H1 (cell line): ENCODE measurements at regions not wholly inside any gene's neighbourhood (a gene's known extent, or its start where the extent isn't known, plus 50 kb on each side); places are given as distances from the start of the nearest gene placed in this dataset.

Experiments
- EZH2 ChIP-seq: fragments of 200-600 bp; sonication (generic); IDR thresholded peaks from 2 replicates; pipeline ENCODE4 v1.7.1; 2012; ENCODE audit warnings: low read depth, mild to moderate bottlenecking, moderate library complexity, low read length, inconsistent platforms; ENCODE audit not compliant: severe bottlenecking
- RAD21 ChIP-seq, 2 experiments: IDR thresholded peaks in 1 of 2; conservative IDR thresholded peaks in 1 of 2; 2 replicates each; pipeline ENCODE4 v1.6.1; 2011; ENCODE audit warnings: low read depth in 2 of 2, low read length in 2 of 2, improper control_type of control experiment in 1 of 2, inconsistent platforms in 1 of 2, mild to moderate bottlenecking in 1 of 2, moderate library complexity in 1 of 2
- RBBP5 ChIP-seq: IDR thresholded peaks from 2 replicates; pipeline ENCODE4 v1.7.1; 2012; ENCODE audit warnings: low read depth, mild to moderate bottlenecking, inconsistent platforms, low read length, moderate library complexity, borderline replicate concordance
- SRF ChIP-seq: IDR thresholded peaks from 2 replicates; pipeline ENCODE4 v1.6.1; 2011; ENCODE audit warnings: mild to moderate bottlenecking, low read depth, low read length, moderate library complexity
- TF ChIP-seq, protein P1 (sequence below): IDR thresholded peaks from 2 replicates; pipeline ENCODE4 v1.6.1; 2011; ENCODE audit warnings: low read depth, mild to moderate bottlenecking, low read length; ENCODE audit not compliant: insufficient read depth

DNA sequence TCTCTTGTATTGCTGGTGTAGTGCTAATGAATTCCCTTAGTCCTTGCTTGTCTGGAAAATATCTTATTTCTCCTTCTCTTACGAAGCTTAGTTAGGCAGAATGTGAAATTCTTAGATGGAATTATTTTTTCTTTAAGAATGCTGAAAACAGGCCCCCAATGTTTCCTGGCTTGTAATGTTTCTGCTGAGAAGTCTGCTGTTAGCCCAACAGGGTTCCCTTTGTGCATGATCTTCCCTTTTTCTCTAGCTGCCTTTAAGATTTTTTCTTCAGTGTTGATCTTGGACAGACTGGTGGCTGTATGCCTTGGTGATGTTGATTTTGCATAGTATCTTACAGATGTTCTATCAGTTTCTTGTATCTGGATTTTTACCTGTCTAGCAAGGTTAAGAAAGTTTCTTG, 191.3 kb upstream of the DMRTA1 start (continued):
- no peak for TF ChIP-seq RBBP5
- TF ChIP-seq EZH2, result no peak
- TF ChIP-seq RAD21 (IDR thresholded peaks at IDR 0.05 in 1 of 2, conservative IDR thresholded peaks at IDR 0.05 in 1 of 2; ENCODE audit: low read depth in 2 of 2, low read length in 2 of 2), result no peak
- no peak for TF ChIP-seq SRF
- TF ChIP-seq, protein P1, sequence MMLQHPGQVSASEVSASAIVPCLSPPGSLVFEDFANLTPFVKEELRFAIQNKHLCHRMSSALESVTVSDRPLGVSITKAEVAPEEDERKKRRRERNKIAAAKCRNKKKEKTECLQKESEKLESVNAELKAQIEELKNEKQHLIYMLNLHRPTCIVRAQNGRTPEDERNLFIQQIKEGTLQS, result no peak
